ENCODE measurements at regions not wholly inside any gene's neighbourhood (a gene's known extent, or its start where the extent isn't known, plus 50 kb on each side); places are given as distances from the start of the nearest gene placed in this dataset.

DNA sequence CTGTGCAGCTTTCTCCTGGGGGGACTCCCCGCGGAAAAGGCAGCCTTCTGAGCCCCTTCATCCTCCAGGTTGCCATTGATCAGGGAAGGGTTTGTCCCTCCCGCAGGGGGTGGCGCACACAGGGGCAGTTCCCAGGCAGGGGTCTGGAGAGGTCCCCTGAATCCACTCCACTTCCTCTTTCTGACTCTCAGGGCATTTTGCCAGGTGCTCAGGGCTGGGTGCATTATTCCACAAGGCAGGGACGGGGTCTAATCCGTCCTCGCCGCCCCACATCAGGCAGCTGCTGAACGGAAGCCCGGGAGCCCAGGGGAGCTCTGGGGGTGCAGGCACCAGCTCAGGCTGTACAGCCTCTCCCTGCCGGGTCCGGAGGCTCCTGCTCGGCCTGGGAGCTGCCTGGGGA, 180.9 kb downstream of the TTLL2 start:
- TF ChIP-seq EZH2 (IDR thresholded peaks at IDR 0.05; ENCODE audit: borderline replicate concordance, low read length), result no peak
- TF ChIP-seq, protein P1, sequence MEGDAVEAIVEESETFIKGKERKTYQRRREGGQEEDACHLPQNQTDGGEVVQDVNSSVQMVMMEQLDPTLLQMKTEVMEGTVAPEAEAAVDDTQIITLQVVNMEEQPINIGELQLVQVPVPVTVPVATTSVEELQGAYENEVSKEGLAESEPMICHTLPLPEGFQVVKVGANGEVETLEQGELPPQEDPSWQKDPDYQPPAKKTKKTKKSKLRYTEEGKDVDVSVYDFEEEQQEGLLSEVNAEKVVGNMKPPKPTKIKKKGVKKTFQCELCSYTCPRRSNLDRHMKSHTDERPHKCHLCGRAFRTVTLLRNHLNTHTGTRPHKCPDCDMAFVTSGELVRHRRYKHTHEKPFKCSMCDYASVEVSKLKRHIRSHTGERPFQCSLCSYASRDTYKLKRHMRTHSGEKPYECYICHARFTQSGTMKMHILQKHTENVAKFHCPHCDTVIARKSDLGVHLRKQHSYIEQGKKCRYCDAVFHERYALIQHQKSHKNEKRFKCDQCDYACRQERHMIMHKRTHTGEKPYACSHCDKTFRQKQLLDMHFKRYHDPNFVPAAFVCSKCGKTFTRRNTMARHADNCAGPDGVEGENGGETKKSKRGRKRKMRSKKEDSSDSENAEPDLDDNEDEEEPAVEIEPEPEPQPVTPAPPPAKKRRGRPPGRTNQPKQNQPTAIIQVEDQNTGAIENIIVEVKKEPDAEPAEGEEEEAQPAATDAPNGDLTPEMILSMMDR (IDR thresholded peaks at IDR 0.05; ENCODE audit: low read length), result no peak
- Histone ChIP-seq H3F3A (ENCODE audit: insufficient read depth, low read length) (no peaks in the 10 kb centered on the region), H4K20me1 (ENCODE audit: insufficient read depth, low read length) (no peaks in the 10 kb centered on the region), H3K4me2 (ENCODE audit: low read length) (no peak overlapping the region), H3K4me3 (ENCODE audit: low read depth, low read length, poor library complexity, severe bottlenecking) (no peak overlapping the region), H3K9me3 (ENCODE audit: low read length) (no peaks in the 10 kb centered on the region), H3K4me1 (ENCODE audit: insufficient read depth, low read length, severe bottlenecking) (no peaks in the 10 kb centered on the region), H3K9ac (ENCODE audit: low read length) (no peak overlapping the region), H3K27ac (ENCODE audit: low read depth, low read length, poor library complexity, severe bottlenecking) (no peak overlapping the region), H3K27me3 (ENCODE audit: insufficient read depth, low read length) (no peaks in the 10 kb centered on the region), H2AFZ (ENCODE audit: low read length) (no peak overlapping the region), H3K9me2 (ENCODE audit: low read depth, low read length) (no peaks in the 10 kb centered on the region), H3K36me3 (ENCODE audit: insufficient read depth, low read length) (no peaks in the 10 kb centered on the region), H3K79me2 (ENCODE audit: insufficient read depth, low read length) (no peaks in the 10 kb centered on the region)

DNA sequence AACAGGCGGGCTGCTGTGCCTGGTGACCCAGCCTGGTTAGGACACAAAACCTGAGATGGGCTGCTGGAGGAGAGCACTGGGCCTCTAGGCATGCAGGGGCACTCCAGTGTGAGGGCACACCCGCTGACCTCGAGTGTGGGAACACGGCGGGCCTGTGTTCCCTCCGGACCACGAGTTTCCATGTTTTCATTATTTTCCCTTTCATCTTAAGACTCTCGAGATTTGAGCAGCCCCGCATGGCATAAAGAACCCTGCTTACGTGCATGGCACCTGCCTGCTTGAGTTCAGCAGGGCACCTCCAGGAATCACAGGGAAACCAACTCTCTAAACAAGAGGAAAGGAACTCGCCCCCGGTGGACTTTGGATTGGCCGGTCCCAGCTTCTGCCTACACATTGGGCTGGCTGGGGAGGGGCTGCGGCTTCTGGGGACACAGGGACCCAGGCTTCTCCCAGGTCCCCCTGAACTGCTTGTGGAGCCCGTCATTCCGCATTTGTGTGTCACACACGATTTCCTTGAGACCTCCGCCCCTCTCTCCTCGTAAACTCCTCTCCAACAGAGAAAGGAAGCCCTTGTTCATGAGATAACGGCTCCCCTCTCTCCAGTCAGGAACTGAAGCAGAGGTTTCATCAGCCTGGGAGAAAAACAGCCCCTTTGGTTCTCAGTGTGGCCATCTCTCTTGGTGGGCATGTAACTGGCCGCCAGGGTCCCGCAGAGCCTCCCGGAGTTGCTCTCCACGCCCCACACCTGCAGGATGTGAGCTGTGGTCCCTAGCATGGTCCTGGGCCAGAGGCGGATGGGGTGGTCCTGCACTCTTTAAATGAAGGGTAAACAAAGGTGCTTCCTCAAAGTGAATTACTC, 181.8 kb downstream of the TTLL2 start:
- Histone ChIP-seq H3K9me2 (ENCODE audit: low read depth, low read length) (no peaks in the 10 kb centered on the region), H3K9me3 (ENCODE audit: low read length) (no peaks in the 10 kb centered on the region), H3K27me3 (ENCODE audit: insufficient read depth, low read length) (no peaks in the 10 kb centered on the region), H3K4me1 (ENCODE audit: insufficient read depth, low read length, severe bottlenecking) (no peaks in the 10 kb centered on the region), H2AFZ (ENCODE audit: low read length) (no peak overlapping the region), H3K4me2 (ENCODE audit: low read length) (no peak overlapping the region), H3K27ac (ENCODE audit: low read depth, low read length, poor library complexity, severe bottlenecking) (no peak overlapping the region), H3K9ac (ENCODE audit: low read length) (no peak overlapping the region), H3F3A (ENCODE audit: insufficient read depth, low read length) (no peaks in the 10 kb centered on the region), H4K20me1 (ENCODE audit: insufficient read depth, low read length) (no peaks in the 10 kb centered on the region), H3K4me3 (ENCODE audit: low read depth, low read length, poor library complexity, severe bottlenecking) (no peak overlapping the region), H3K36me3 (ENCODE audit: insufficient read depth, low read length) (no peaks in the 10 kb centered on the region), H3K79me2 (ENCODE audit: insufficient read depth, low read length) (no peaks in the 10 kb centered on the region)
- TF ChIP-seq, protein P1 (IDR thresholded peaks at IDR 0.05; ENCODE audit: low read length), result no peak
- TF ChIP-seq EZH2 (IDR thresholded peaks at IDR 0.05; ENCODE audit: borderline replicate concordance, low read length), result no peak

GRCh38 chr6:167507376-167507945, 182.6 kb downstream of the TTLL2 start:
- Histone ChIP-seq H3K4me1 (ENCODE audit: insufficient read depth, low read length, severe bottlenecking) (no peaks in the 10 kb centered on the region), H3K9ac (ENCODE audit: low read length) (no peak overlapping the region), H3K79me2 (ENCODE audit: insufficient read depth, low read length) (no peaks in the 10 kb centered on the region), H3K4me2 (ENCODE audit: low read length) (no peak overlapping the region), H2AFZ (ENCODE audit: low read length) (no peak overlapping the region), H3K9me3 (ENCODE audit: low read length) (no peaks in the 10 kb centered on the region), H3F3A (ENCODE audit: insufficient read depth, low read length) (no peaks in the 10 kb centered on the region), H3K27me3 (ENCODE audit: insufficient read depth, low read length) (no peaks in the 10 kb centered on the region), H3K27ac (ENCODE audit: low read depth, low read length, poor library complexity, severe bottlenecking) (no peak overlapping the region), H3K4me3 (ENCODE audit: low read depth, low read length, poor library complexity, severe bottlenecking) (no peak overlapping the region), H3K9me2 (ENCODE audit: low read depth, low read length) (no peaks in the 10 kb centered on the region), H4K20me1 (ENCODE audit: insufficient read depth, low read length) (no peaks in the 10 kb centered on the region), H3K36me3 (ENCODE audit: insufficient read depth, low read length) (no peaks in the 10 kb centered on the region)
- TF ChIP-seq EZH2 (IDR thresholded peaks at IDR 0.05; ENCODE audit: borderline replicate concordance, low read length), result no peak
- TF ChIP-seq, protein P1 (IDR thresholded peaks at IDR 0.05; ENCODE audit: low read length), result no peak

Data from OCI-LY1 (cell line).